NB4 (cell line): ENCODE measurements at regions not wholly inside any gene's neighbourhood (a gene's known extent, or its start where the extent isn't known, plus 50 kb on each side); places are given as distances from the start of the nearest gene placed in this dataset.

ENCODE experiments used
- CTCF ChIP-seq: IDR thresholded peaks from one replicate; pipeline ENCODE4 v1.5.1; 2012; ENCODE audit warnings: low read depth, low read length
- MAX ChIP-seq: IDR thresholded peaks from 2 replicates; pipeline ENCODE4 v1.6.1; 2011; ENCODE audit warnings: low read depth, low read length
- MYC ChIP-seq: IDR thresholded peaks from 2 replicates; pipeline ENCODE4 v1.6.1; 2011; ENCODE audit warnings: low read depth, low read length
- POLR2A ChIP-seq: IDR thresholded peaks from 2 replicates; pipeline ENCODE4 v1.6.1; 2011; ENCODE audit warnings: mild to moderate bottlenecking; ENCODE audit not compliant: insufficient read length; ENCODE audit errors: extremely low read depth

GRCh38 chr5:86981898-86982297 is 285.8 kb upstream of the RASA1 start:
- TF ChIP-seq MYC (no peak), CTCF (no peak), POLR2A (no peak), MAX (no peak)
